ENCODE measurements at regions not wholly inside any gene's neighbourhood (a gene's known extent, or its start where the extent isn't known, plus 50 kb on each side); places are given as distances from the start of the nearest gene placed in this dataset.

GRCh38 chr1:208665936-208666335 lies 421.8 kb upstream of the PLXNA2 start:
- no peaks in the 10 kb centered on the region for H3K27me3 ChIP-seq (ENCODE audit: insufficient read depth)
- H3K4me3 Mint-ChIP-seq = no peak overlapping the region

More at GRCh38 chr1:208665936-208666335, 421.8 kb upstream of the PLXNA2 start:
- Mint-ChIP-seq H3K9me3 (no peaks in the 10 kb centered on the region; the same call in 2 of the 3 replicates), H3K27ac (no peak overlapping the region), H3K36me3 (ENCODE audit: low read depth) (no peaks in the 10 kb centered on the region), H3K27me3 (ENCODE audit: insufficient read depth, low read depth, poor library complexity) (peaks cover 4% of the 10 kb centered on the region), H3K4me1 (no peaks in the 10 kb centered on the region)
- H3K4me2 ChIP-seq = no peak overlapping the region
- no peaks in the 10 kb centered on the region for H3K79me2 ChIP-seq (replicated peaks; ENCODE audit: insufficient read depth)
- H3F3A ChIP-seq (replicated peaks; ENCODE audit: low read depth) = no peaks in the 10 kb centered on the region
- no peaks in the 10 kb centered on the region for H3K4me1 ChIP-seq (ENCODE audit: insufficient read depth)
- H2AFZ ChIP-seq = no peak overlapping the region
- DNase-seq (ENCODE audit: low spot score) = no peak
- H4K20me1 ChIP-seq (replicated peaks; ENCODE audit: insufficient read depth) = no peaks in the 10 kb centered on the region
- no peak overlapping the region for H3K27ac ChIP-seq (ENCODE audit: low read depth)
- 0 out of 2 replicates have a peak, but pooled peaks cover 5% of the 10 kb centered on the region for H3K9me2 ChIP-seq (ENCODE audit: insufficient read depth)
- TF ChIP-seq ZNF331 (CRISPR knock-in tag; IDR thresholded peaks at IDR 0.05; ENCODE audit: low read depth) (no peak), CTCF (conservative IDR thresholded peaks at IDR 0.05; ENCODE audit: low read depth in 2 of 2) (no peak), REST (IDR thresholded peaks at IDR 0.05; ENCODE audit: unreplicated experiment) (no peak), NANOG (IDR thresholded peaks at IDR 0.05; ENCODE audit: borderline replicate concordance) (no peak), STAT1 (IDR thresholded peaks at IDR 0.05; ENCODE audit: unreplicated experiment) (no peak), JUNB (IDR thresholded peaks at IDR 0.05; ENCODE audit: unreplicated experiment) (no peak), POLR2AphosphoS5 (IDR thresholded peaks at IDR 0.05; ENCODE audit: low read depth) (no peak), ZNF114 (CRISPR knock-in tag; IDR thresholded peaks at IDR 0.05) (no peak), CREB1 (CRISPR knock-in tag; IDR thresholded peaks at IDR 0.05; ENCODE audit: low read depth) (no peak), EZH2 (IDR thresholded peaks at IDR 0.05; ENCODE audit: low read depth, unreplicated experiment) (no peak), EZH2phosphoT487 (IDR thresholded peaks at IDR 0.05; ENCODE audit: unreplicated experiment) (no peak)
- TF ChIP-seq, protein P1, sequence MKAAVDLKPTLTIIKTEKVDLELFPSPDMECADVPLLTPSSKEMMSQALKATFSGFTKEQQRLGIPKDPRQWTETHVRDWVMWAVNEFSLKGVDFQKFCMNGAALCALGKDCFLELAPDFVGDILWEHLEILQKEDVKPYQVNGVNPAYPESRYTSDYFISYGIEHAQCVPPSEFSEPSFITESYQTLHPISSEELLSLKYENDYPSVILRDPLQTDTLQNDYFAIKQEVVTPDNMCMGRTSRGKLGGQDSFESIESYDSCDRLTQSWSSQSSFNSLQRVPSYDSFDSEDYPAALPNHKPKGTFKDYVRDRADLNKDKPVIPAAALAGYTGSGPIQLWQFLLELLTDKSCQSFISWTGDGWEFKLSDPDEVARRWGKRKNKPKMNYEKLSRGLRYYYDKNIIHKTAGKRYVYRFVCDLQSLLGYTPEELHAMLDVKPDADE (IDR thresholded peaks at IDR 0.05) = no peak
- TF ChIP-seq, protein P2, sequence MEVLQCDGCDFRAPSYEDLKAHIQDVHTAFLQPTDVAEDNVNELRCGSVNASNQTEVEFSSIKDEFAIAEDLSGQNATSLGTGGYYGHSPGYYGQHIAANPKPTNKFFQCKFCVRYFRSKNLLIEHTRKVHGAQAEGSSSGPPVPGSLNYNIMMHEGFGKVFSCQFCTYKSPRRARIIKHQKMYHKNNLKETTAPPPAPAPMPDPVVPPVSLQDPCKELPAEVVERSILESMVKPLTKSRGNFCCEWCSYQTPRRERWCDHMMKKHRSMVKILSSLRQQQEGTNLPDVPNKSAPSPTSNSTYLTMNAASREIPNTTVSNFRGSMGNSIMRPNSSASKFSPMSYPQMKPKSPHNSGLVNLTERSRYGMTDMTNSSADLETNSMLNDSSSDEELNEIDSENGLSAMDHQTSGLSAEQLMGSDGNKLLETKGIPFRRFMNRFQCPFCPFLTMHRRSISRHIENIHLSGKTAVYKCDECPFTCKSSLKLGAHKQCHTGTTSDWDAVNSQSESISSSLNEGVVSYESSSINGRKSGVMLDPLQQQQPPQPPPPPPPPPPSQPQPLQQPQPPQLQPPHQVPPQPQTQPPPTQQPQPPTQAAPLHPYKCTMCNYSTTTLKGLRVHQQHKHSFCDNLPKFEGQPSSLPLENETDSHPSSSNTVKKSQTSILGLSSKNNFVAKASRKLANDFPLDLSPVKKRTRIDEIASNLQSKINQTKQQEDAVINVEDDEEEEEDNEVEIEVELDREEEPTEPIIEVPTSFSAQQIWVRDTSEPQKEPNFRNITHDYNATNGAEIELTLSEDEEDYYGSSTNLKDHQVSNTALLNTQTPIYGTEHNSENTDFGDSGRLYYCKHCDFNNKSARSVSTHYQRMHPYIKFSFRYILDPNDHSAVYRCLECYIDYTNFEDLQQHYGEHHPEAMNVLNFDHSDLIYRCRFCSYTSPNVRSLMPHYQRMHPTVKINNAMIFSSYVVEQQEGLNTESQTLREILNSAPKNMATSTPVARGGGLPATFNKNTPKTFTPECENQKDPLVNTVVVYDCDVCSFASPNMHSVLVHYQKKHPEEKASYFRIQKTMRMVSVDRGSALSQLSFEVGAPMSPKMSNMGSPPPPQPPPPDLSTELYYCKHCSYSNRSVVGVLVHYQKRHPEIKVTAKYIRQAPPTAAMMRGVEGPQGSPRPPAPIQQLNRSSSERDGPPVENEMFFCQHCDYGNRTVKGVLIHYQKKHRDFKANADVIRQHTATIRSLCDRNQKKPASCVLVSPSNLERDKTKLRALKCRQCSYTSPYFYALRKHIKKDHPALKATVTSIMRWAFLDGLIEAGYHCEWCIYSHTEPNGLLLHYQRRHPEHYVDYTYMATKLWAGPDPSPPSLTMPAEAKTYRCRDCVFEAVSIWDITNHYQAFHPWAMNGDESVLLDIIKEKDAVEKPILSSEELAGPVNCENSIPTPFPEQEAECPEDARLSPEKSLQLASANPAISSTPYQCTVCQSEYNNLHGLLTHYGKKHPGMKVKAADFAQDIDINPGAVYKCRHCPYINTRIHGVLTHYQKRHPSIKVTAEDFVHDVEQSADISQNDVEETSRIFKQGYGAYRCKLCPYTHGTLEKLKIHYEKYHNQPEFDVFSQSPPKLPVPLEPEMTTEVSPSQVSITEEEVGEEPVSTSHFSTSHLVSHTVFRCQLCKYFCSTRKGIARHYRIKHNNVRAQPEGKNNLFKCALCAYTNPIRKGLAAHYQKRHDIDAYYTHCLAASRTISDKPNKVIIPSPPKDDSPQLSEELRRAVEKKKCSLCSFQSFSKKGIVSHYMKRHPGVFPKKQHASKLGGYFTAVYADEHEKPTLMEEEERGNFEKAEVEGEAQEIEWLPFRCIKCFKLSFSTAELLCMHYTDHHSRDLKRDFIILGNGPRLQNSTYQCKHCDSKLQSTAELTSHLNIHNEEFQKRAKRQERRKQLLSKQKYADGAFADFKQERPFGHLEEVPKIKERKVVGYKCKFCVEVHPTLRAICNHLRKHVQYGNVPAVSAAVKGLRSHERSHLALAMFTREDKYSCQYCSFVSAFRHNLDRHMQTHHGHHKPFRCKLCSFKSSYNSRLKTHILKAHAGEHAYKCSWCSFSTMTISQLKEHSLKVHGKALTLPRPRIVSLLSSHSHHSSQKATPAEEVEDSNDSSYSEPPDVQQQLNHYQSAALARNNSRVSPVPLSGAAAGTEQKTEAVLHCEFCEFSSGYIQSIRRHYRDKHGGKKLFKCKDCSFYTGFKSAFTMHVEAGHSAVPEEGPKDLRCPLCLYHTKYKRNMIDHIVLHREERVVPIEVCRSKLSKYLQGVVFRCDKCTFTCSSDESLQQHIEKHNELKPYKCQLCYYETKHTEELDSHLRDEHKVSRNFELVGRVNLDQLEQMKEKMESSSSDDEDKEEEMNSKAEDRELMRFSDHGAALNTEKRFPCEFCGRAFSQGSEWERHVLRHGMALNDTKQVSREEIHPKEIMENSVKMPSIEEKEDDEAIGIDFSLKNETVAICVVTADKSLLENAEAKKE (CRISPR knock-in tag; IDR thresholded peaks at IDR 0.05) = no peak
- no peaks in the 10 kb centered on the region for H3K36me3 ChIP-seq (ENCODE audit: insufficient read depth)
- no peak overlapping the region for H3K4me3 ChIP-seq
- ATAC-seq = no peak

Data from GM23338 (cell line).